ENCODE measurements at regions not wholly inside any gene's neighbourhood (a gene's known extent, or its start where the extent isn't known, plus 50 kb on each side); places are given as distances from the start of the nearest gene placed in this dataset.

- no peak for TF ChIP-seq POLR2A (IDR thresholded peaks at IDR 0.05)
- TF ChIP-seq, protein P1, sequence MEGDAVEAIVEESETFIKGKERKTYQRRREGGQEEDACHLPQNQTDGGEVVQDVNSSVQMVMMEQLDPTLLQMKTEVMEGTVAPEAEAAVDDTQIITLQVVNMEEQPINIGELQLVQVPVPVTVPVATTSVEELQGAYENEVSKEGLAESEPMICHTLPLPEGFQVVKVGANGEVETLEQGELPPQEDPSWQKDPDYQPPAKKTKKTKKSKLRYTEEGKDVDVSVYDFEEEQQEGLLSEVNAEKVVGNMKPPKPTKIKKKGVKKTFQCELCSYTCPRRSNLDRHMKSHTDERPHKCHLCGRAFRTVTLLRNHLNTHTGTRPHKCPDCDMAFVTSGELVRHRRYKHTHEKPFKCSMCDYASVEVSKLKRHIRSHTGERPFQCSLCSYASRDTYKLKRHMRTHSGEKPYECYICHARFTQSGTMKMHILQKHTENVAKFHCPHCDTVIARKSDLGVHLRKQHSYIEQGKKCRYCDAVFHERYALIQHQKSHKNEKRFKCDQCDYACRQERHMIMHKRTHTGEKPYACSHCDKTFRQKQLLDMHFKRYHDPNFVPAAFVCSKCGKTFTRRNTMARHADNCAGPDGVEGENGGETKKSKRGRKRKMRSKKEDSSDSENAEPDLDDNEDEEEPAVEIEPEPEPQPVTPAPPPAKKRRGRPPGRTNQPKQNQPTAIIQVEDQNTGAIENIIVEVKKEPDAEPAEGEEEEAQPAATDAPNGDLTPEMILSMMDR (IDR thresholded peaks at IDR 0.05), result no peak
Observed at GRCh38 chr3:86229086-86229774, 761.7 kb downstream of the VGLL3 start.

Measured in thyroid gland (tissue), 4 donors.